ENCODE measurements at regions not wholly inside any gene's neighbourhood (a gene's known extent, or its start where the extent isn't known, plus 50 kb on each side); places are given as distances from the start of the nearest gene placed in this dataset.
A peak's percentile ranks its signal among the peaks of the same experiment; 100 is the strongest.

DNA sequence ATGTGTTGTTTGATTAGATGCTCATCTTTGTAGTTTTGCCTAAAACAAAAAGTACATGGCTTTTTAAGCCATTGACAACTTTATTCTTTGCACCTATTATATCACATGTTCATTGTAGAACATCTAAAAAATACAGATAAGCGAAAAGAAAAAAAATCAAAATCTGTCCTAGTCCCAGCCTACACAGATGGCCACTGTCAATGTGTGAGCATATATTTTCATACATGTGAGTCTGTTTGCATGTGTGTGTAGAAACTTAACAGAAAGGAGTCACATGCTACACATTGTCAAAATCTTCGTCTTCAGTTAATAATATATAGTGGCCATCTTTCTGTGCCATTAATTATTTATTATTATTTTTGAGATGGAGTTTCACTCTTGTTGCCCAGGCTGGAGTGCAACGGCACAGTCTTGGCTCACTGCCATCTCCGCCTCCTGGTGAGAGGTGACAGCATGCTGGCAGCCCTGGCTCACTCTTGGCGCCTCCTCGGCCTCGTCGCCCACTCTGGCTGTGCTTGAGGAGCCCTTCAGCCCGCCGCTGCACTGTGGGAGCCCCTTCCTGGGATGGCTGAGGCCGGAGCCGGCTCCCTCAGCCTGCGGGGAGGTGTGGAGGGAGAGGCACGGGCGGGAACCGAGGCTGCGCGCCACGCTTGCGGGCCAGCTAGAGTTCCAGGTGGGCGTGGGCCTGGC is 68.5 kb upstream of the AMZ2 start:
- Histone ChIP-seq H3K4me1 (ENCODE audit: control insufficient read depth, low read length) (peaks cover 14% of the 10 kb centered on the region), H3K36me3 (ENCODE audit: control insufficient read depth, low read length) (peaks cover 31% of the 10 kb centered on the region), H3K79me2 (ENCODE audit: control insufficient read depth, low read length) (peaks cover 36% of the 10 kb centered on the region), H3K4me3 (ENCODE audit: low read length) (no peak overlapping the region), H3K4me2 (ENCODE audit: low read length) (no peak overlapping the region), H4K20me1 (ENCODE audit: control insufficient read depth, insufficient read depth, low read depth, low read length) (peaks cover 9% of the 10 kb centered on the region), H3K9me2 (replicated peaks; ENCODE audit: control insufficient read depth, low read length) (no peaks in the 10 kb centered on the region), H3K27ac (ENCODE audit: low read depth, low read length) (no peak overlapping the region), H3F3A (ENCODE audit: control insufficient read depth, insufficient read depth) (peaks cover 16% of the 10 kb centered on the region), H3K9me3 (ENCODE audit: control insufficient read depth, insufficient read depth, low read length) (peaks cover 12% of the 10 kb centered on the region; the same call in 1 of the 2 replicates), H3K27me3 (ENCODE audit: control insufficient read depth, low read length) (no peaks in the 10 kb centered on the region)
- TF ChIP-seq, protein P1, sequence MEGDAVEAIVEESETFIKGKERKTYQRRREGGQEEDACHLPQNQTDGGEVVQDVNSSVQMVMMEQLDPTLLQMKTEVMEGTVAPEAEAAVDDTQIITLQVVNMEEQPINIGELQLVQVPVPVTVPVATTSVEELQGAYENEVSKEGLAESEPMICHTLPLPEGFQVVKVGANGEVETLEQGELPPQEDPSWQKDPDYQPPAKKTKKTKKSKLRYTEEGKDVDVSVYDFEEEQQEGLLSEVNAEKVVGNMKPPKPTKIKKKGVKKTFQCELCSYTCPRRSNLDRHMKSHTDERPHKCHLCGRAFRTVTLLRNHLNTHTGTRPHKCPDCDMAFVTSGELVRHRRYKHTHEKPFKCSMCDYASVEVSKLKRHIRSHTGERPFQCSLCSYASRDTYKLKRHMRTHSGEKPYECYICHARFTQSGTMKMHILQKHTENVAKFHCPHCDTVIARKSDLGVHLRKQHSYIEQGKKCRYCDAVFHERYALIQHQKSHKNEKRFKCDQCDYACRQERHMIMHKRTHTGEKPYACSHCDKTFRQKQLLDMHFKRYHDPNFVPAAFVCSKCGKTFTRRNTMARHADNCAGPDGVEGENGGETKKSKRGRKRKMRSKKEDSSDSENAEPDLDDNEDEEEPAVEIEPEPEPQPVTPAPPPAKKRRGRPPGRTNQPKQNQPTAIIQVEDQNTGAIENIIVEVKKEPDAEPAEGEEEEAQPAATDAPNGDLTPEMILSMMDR (IDR thresholded peaks at IDR 0.05; ENCODE audit: low read depth, low read length, poor library complexity, severe bottlenecking) = no peak
- no peak for TF ChIP-seq EZH2phosphoT487 (IDR thresholded peaks at IDR 0.05; ENCODE audit: borderline replicate concordance, low read length)

DNA sequence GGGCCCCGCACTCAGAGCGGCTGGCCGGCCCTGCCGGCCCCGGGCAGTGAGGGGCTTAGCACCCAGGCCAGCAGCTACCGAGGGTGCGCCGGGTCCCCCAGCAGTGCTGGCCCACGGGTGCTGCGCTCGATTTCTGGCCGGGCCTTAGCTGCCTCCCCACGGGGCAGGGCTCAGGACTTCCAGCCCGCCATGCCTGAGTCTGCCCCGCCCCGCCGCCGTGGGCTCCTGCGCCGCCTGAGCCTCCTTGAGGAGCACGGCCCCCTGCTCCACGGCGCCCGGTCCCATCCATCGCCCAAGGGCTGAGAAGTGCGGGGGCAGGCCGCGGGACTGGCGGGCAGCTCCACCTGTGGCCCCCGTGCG is 67.9 kb upstream of the AMZ2 start:
- Histone ChIP-seq H3K4me1 (ENCODE audit: control insufficient read depth, low read length) (peaks cover 19% of the 10 kb centered on the region), H3K27me3 (ENCODE audit: control insufficient read depth, low read length) (no peaks in the 10 kb centered on the region), H3K27ac (ENCODE audit: low read depth, low read length) (no peak overlapping the region), H3K9me3 (ENCODE audit: control insufficient read depth, insufficient read depth, low read length) (peaks cover 12% of the 10 kb centered on the region; the same call in 1 of the 2 replicates), H3F3A (ENCODE audit: control insufficient read depth, insufficient read depth) (peaks cover 16% of the 10 kb centered on the region), H3K4me2 (ENCODE audit: low read length) (no peak overlapping the region), H4K20me1 (ENCODE audit: control insufficient read depth, insufficient read depth, low read depth, low read length) (peaks cover 14% of the 10 kb centered on the region), H3K9me2 (replicated peaks; ENCODE audit: control insufficient read depth, low read length) (no peaks in the 10 kb centered on the region), H3K36me3 (ENCODE audit: control insufficient read depth, low read length) (peaks cover 36% of the 10 kb centered on the region), H3K79me2 (ENCODE audit: control insufficient read depth, low read length) (peaks cover 42% of the 10 kb centered on the region), H3K4me3 (ENCODE audit: low read length) (peak overlapping the region; percentile 79)
- TF ChIP-seq, protein P1 (IDR thresholded peaks at IDR 0.05; ENCODE audit: low read depth, low read length, poor library complexity, severe bottlenecking) = no peak
- no peak for TF ChIP-seq EZH2phosphoT487 (IDR thresholded peaks at IDR 0.05; ENCODE audit: borderline replicate concordance, low read length)

DNA sequence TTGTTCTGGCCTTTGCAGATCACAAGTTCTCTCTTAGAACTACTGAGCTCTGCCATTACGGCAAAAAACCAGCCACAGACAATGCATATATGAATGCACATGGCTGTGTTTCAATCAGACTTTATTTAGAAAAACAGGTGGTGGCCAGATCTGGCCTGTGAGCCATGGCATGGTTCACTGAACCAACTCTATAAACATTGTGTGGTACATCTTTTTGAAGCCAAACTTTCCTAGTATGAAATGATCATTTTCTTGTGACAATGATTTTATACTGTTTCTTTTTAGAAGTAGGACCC is 65.9 kb upstream of the AMZ2 start:
- peaks cover 31% of the 10 kb centered on the region for H4K20me1 ChIP-seq (ENCODE audit: control insufficient read depth, insufficient read depth, low read depth, low read length)
- peak overlapping the region; percentile 76 for H3K4me2 ChIP-seq (ENCODE audit: low read length)
- H3K4me3 ChIP-seq (ENCODE audit: low read length) = peak overlapping the region; percentile 79
- H3K27ac ChIP-seq (ENCODE audit: low read depth, low read length) = peak overlapping the region; percentile 82
- H3K9me3 ChIP-seq (ENCODE audit: control insufficient read depth, insufficient read depth, low read length) = peaks cover 12% of the 10 kb centered on the region; the same call in 1 of the 2 replicates
- H3K79me2 ChIP-seq (ENCODE audit: control insufficient read depth, low read length) = peaks cover 62% of the 10 kb centered on the region
- peaks cover 35% of the 10 kb centered on the region for H3K4me1 ChIP-seq (ENCODE audit: control insufficient read depth, low read length)
- H3K27me3 ChIP-seq (ENCODE audit: control insufficient read depth, low read length) = no peaks in the 10 kb centered on the region
- peaks cover 57% of the 10 kb centered on the region for H3K36me3 ChIP-seq (ENCODE audit: control insufficient read depth, low read length)
- peaks cover 20% of the 10 kb centered on the region for H3F3A ChIP-seq (ENCODE audit: control insufficient read depth, insufficient read depth)
- TF ChIP-seq, protein P1 (IDR thresholded peaks at IDR 0.05; ENCODE audit: low read depth, low read length, poor library complexity, severe bottlenecking) = no peak
- no peak for TF ChIP-seq EZH2phosphoT487 (IDR thresholded peaks at IDR 0.05; ENCODE audit: borderline replicate concordance, low read length)
- H3K9me2 ChIP-seq (replicated peaks; ENCODE audit: control insufficient read depth, low read length) = no peaks in the 10 kb centered on the region

Data from DOHH2 (cell line).